ENCODE measurements at regions not wholly inside any gene's neighbourhood (a gene's known extent, or its start where the extent isn't known, plus 50 kb on each side); places are given as distances from the start of the nearest gene placed in this dataset.

DNA sequence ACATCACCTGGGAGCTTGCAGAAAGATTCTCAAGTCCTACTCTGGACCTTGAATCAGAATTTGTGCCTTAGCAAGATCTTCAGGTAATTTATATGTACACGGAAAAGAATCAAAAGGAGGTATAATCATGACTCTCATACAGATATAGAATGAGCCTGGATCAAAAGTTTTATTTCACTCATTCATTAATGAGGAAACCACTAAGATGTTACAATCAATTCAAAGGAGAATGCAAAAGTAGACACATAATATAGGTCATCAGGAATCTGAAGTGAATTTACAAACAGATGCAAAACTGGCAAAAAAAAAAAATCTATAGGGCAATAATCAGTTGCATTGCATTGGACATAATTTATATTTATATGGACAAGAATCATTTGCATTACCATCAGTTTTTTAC, 195.4 kb upstream of the TLE3 start:
- ChIA-PET CTCF (no interaction called here), POLR2A (no interaction called here), RAD21 (ENCODE audit: unreplicated experiment) (interaction anchor here (0.5 kb wide), 1 partner anchor 201 kb away, joined by 5 read pairs; no protein-coding TSS in a partner anchor), SMC1A (ENCODE audit: uncharacterized antibody, unreplicated experiment) (interaction anchor here (0.7 to 1.5 kb wide), 2 partner anchors 14 to 35 kb away, joined by 3 to 4 read pairs; no protein-coding TSS in a partner anchor)
- no peak for ATAC-seq
- Histone ChIP-seq H3K4me2 (ENCODE audit: control insufficient read depth, insufficient read depth) (no peak overlapping the region), H3K36me3 (ENCODE audit: control insufficient read depth in 2 of 2, insufficient read depth in 2 of 2, low read length in 1 of 2) (no peaks in the 10 kb centered on the region), H3K4me3 (no peak overlapping the region), H3K27ac (ENCODE audit: control insufficient read depth, insufficient read depth) (no peak overlapping the region), H3K9me3 (replicated peaks; ENCODE audit: control insufficient read depth, insufficient read depth, low read length) (no peaks in the 10 kb centered on the region), H3K27me3 (replicated peaks in 1 of 2; ENCODE audit: control insufficient read depth in 2 of 2, insufficient read depth in 2 of 2, low read length in 1 of 2) (no peaks in the 10 kb centered on the region), H2AFZ (ENCODE audit: control insufficient read depth, low read depth, low read length) (no peak overlapping the region), H3K9ac (ENCODE audit: control insufficient read depth, insufficient read depth, low read length) (no peak overlapping the region), H3K79me2 (ENCODE audit: control insufficient read depth, insufficient read depth, low read length) (no peaks in the 10 kb centered on the region), H4K20me1 (ENCODE audit: control insufficient read depth, insufficient read depth) (no peaks in the 10 kb centered on the region), H3K4me1 (ENCODE audit: control insufficient read depth, insufficient read depth, low read length) (no peaks in the 10 kb centered on the region)
- no peak for FAIRE-seq
- DNase-seq (ENCODE audit: low read depth, low spot score): no peak
- WGBS (ENCODE audit: insufficient coverage, insufficient replicate concordance, low lambda C conversion rate, missing lambda C conversion rate): 22% methylated on average over 1 of the region's 1 CpG
- intact Hi-C loops (cut with micrococcal nuclease; ENCODE audit: unreplicated experiment) (no loop called here), in situ Hi-C loops (cut with MboI) (no loop called here)
- no peak for TF ChIP-seq TBL1XR1 (IDR thresholded peaks at IDR 0.05; ENCODE audit: low read depth, low read length)
- TF ChIP-seq, protein P1, sequence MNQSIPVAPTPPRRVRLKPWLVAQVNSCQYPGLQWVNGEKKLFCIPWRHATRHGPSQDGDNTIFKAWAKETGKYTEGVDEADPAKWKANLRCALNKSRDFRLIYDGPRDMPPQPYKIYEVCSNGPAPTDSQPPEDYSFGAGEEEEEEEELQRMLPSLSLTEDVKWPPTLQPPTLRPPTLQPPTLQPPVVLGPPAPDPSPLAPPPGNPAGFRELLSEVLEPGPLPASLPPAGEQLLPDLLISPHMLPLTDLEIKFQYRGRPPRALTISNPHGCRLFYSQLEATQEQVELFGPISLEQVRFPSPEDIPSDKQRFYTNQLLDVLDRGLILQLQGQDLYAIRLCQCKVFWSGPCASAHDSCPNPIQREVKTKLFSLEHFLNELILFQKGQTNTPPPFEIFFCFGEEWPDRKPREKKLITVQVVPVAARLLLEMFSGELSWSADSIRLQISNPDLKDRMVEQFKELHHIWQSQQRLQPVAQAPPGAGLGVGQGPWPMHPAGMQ (IDR thresholded peaks at IDR 0.05; ENCODE audit: borderline replicate concordance): no peak
- TF ChIP-seq, protein P2, sequence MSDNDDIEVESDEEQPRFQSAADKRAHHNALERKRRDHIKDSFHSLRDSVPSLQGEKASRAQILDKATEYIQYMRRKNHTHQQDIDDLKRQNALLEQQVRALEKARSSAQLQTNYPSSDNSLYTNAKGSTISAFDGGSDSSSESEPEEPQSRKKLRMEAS (IDR thresholded peaks at IDR 0.05; ENCODE audit: low read depth, low read length): no peak
- TF ChIP-seq CEBPB (IDR thresholded peaks at IDR 0.05; ENCODE audit: borderline replicate concordance in 1 of 2, low read depth in 2 of 2, low read length in 2 of 2): no peak
- TF ChIP-seq EED (IDR thresholded peaks at IDR 0.05; ENCODE audit: low read depth): no peak
- BruUV-seq (replicated peaks): no TSS peak

DNA sequence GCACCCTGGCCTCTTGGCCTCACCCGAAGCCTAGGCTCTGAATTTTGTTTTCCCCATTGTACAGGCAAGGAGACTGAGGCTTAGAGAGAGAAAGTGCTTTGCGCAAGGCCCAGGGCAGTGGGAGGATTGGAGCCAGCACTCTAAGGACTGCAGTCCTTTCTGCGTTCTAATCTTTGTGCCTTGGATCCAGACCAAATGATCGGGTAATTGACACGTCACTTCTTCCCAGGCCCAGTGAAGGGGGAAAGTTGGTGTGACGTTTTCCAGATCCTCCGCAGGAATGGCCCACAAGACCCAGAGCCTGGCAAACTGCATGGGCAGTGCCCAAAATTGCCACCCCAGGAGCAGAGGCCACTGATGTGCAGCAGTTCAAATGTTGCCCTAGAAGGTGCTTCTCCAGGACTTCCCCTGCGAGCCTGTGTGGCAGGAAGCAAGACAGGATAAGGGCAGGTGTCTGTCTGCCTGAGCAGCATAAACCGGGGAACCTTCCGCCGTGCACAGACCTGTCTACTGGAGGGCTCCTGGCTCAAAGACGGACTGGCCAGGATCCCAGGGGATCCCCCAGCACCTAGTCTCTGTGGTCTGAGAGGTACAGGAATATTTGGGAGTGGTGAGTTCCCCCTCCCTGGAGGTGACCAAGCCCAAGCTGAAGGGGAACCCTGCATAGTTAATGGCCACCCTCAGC, 194.5 kb upstream of the TLE3 start:
- Histone ChIP-seq H3K4me1 (ENCODE audit: control insufficient read depth, insufficient read depth, low read length) (no peaks in the 10 kb centered on the region), H3K36me3 (ENCODE audit: control insufficient read depth in 2 of 2, insufficient read depth in 2 of 2, low read length in 1 of 2) (no peaks in the 10 kb centered on the region), H3K79me2 (ENCODE audit: control insufficient read depth, insufficient read depth, low read length) (no peaks in the 10 kb centered on the region), H3K4me2 (ENCODE audit: control insufficient read depth, insufficient read depth) (no peak overlapping the region), H3K9ac (ENCODE audit: control insufficient read depth, insufficient read depth, low read length) (no peak overlapping the region), H3K4me3 (no peak overlapping the region), H2AFZ (ENCODE audit: control insufficient read depth, low read depth, low read length) (no peak overlapping the region), H3K27me3 (replicated peaks in 1 of 2; ENCODE audit: control insufficient read depth in 2 of 2, insufficient read depth in 2 of 2, low read length in 1 of 2) (no peaks in the 10 kb centered on the region), H3K9me3 (replicated peaks; ENCODE audit: control insufficient read depth, insufficient read depth, low read length) (no peaks in the 10 kb centered on the region), H3K27ac (ENCODE audit: control insufficient read depth, insufficient read depth) (no peak overlapping the region), H4K20me1 (ENCODE audit: control insufficient read depth, insufficient read depth) (no peaks in the 10 kb centered on the region)
- CTCF ChIA-PET: no interaction called here
- POLR2A ChIA-PET: no interaction called here
- intact Hi-C loops (cut with micrococcal nuclease; ENCODE audit: unreplicated experiment) (no loop called here), in situ Hi-C loops (cut with MboI) (no loop called here)
- BruUV-seq (replicated peaks): no TSS peak
- DNase-seq (ENCODE audit: low read depth, low spot score) (no peak), FAIRE-seq (no peak), ATAC-seq (no peak)
- TF ChIP-seq KLF5 (IDR thresholded peaks at IDR 0.05; ENCODE audit: partially characterized antibody) (no peak), RUNX3 (IDR thresholded peaks at IDR 0.05; ENCODE audit: low read length) (no peak), TARDBP (IDR thresholded peaks at IDR 0.05; ENCODE audit: borderline replicate concordance) (no peak), MYB (IDR thresholded peaks at IDR 0.05; ENCODE audit: borderline replicate concordance, low read depth, low read length) (no peak)
- TF ChIP-seq, protein P3, sequence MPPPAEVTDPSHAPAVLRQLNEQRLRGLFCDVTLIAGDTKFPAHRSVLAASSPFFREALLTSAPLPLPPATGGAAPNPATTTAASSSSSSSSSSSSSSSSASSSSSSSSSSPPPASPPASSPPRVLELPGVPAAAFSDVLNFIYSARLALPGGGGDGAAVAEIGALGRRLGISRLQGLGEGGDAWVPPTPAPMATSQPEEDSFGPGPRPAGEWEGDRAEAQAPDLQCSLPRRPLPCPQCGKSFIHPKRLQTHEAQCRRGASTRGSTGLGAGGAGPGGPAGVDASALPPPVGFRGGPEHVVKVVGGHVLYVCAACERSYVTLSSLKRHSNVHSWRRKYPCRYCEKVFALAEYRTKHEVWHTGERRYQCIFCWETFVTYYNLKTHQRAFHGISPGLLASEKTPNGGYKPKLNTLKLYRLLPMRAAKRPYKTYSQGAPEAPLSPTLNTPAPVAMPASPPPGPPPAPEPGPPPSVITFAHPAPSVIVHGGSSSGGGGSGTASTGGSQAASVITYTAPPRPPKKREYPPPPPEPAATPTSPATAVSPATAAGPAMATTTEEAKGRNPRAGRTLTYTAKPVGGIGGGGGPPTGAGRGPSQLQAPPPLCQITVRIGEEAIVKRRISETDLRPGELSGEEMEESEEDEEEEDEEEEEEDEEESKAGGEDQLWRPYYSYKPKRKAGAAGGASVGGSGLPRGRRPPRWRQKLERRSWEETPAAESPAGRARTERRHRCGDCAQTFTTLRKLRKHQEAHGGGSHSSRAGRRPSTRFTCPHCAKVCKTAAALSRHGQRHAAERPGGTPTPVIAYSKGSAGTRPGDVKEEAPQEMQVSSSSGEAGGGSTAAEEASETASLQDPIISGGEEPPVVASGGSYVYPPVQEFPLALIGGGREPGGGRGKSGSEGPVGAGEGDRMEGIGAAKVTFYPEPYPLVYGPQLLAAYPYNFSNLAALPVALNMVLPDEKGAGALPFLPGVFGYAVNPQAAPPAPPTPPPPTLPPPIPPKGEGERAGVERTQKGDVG (CRISPR knock-in tag; IDR thresholded peaks at IDR 0.05): no peak
- SMC1A ChIA-PET (ENCODE audit: uncharacterized antibody, unreplicated experiment): interaction anchor here (1.5 kb wide), 1 partner anchor 13 kb away, joined by 4 read pairs; no protein-coding TSS in a partner anchor
- RAD21 ChIA-PET (ENCODE audit: unreplicated experiment): no interaction called here
- WGBS (ENCODE audit: insufficient coverage, insufficient replicate concordance, low lambda C conversion rate, missing lambda C conversion rate): 59% methylated on average over 12 of the region's 12 CpGs
